IMR-90 (cell line): ENCODE measurements at regions not wholly inside any gene's neighbourhood (a gene's known extent, or its start where the extent isn't known, plus 50 kb on each side); places are given as distances from the start of the nearest gene placed in this dataset.

Source experiments
- ATAC-seq: fragments of 200-7000 bp; cut with Tn5 transposase; 2 replicates; pipeline ENCODE4 v1.9.1; 2020; ENCODE audit warnings: low read depth, mild to moderate bottlenecking, moderate library complexity
- BruUV-seq: library from RNA; stranded (reverse); fragments of 400-500 nt; replicated peaks from 2 replicates; lab custom pipeline; 2021; lab: Mats Ljungman, UMichigan
- CTCF ChIA-PET: fragments of 300-600 bp; formaldehyde crosslinking; extraction: SDS; loops from one replicate; lab custom pipeline; 2021; ENCODE audit warnings: antibody characterized with exemption; lab: Yijun Ruan, JAX
- POLR2A ChIA-PET: fragments of 300-600 bp; sonication (Branson Sonifier 250); formaldehyde crosslinking; loops from one replicate; lab custom pipeline; 2022; ENCODE audit warnings: antibody characterized with exemption; ENCODE audit not compliant: unreplicated experiment; lab: Charles Lee
- DNase-seq: peaks from one replicate; pipeline ENCODE4 v3.0.0; 2013
- H2AFZ ChIP-seq: replicated peaks from 2 replicates; pipeline ENCODE3; 2013; ENCODE audit warnings: low read length, mild to moderate bottlenecking; ENCODE audit not compliant: poor library complexity
- H2AK5ac ChIP-seq: 2 replicates; pipeline ENCODE4 v1.6.1; 2013; ENCODE audit warnings: low read depth, low read length, inconsistent platforms
- H2AK9ac ChIP-seq: replicated peaks from 2 replicates; pipeline ENCODE3; 2013; ENCODE audit warnings: mild to moderate bottlenecking, low read depth, low read length, moderate library complexity; ENCODE audit not compliant: poor library complexity
- H2BK120ac ChIP-seq: 2 replicates; pipeline ENCODE4 v1.6.1; 2013; ENCODE audit warnings: low read depth, low read length, inconsistent platforms
- H2BK15ac ChIP-seq: 3 replicates; pipeline ENCODE4 v1.6.1; 2013; ENCODE audit warnings: low read depth, low read length, inconsistent platforms
- H2BK20ac ChIP-seq: 2 replicates; pipeline ENCODE4 v1.6.1; 2013; ENCODE audit warnings: low read depth, mild to moderate bottlenecking, inconsistent platforms, low read length, moderate library complexity
- H2BK5ac ChIP-seq: 2 replicates; pipeline ENCODE4 v1.6.1; 2013; ENCODE audit warnings: mild to moderate bottlenecking, low read depth, low read length, inconsistent platforms; ENCODE audit not compliant: poor library complexity, severe bottlenecking
- H3K14ac ChIP-seq: replicated peaks from 2 replicates; pipeline ENCODE4 v1.6.1; 2013; ENCODE audit warnings: low read depth, low read length, inconsistent platforms
- H3K18ac ChIP-seq: 2 replicates; pipeline ENCODE4 v1.6.1; 2013; ENCODE audit warnings: low read depth, low read length, control low read depth
- H3K23ac ChIP-seq: 2 replicates; pipeline ENCODE4 v1.6.1; 2013; ENCODE audit warnings: low read depth, low read length, inconsistent platforms
- H3K27ac ChIP-seq: 2 replicates; pipeline ENCODE4 v1.5.1; 2013; ENCODE audit warnings: mild to moderate bottlenecking, control low read depth, low read length; ENCODE audit not compliant: insufficient read depth
- H3K27me3 ChIP-seq: 2 replicates; pipeline ENCODE4 v1.6.1; 2013; ENCODE audit warnings: low read length; ENCODE audit not compliant: control insufficient read depth, insufficient read depth
- H3K36me3 ChIP-seq: 2 replicates; pipeline ENCODE4 v1.6.1; 2013; ENCODE audit warnings: low read length, mixed read lengths; ENCODE audit not compliant: control insufficient read depth, insufficient read depth
- H3K4ac ChIP-seq: 2 replicates; pipeline ENCODE4 v1.6.1; 2013; ENCODE audit warnings: low read depth, low read length, inconsistent platforms
- H3K4me1 ChIP-seq: 2 replicates; pipeline ENCODE4 v1.6.1; 2013; ENCODE audit warnings: low read length, mixed read lengths; ENCODE audit not compliant: control insufficient read depth, insufficient read depth
- H3K4me2 ChIP-seq: 2 replicates; pipeline ENCODE4 v1.6.1; 2013; ENCODE audit warnings: low read depth, mild to moderate bottlenecking, control low read depth, low read length, moderate library complexity
- H3K4me3 ChIP-seq: 2 replicates; pipeline ENCODE4 v1.5.1; 2013; ENCODE audit warnings: low read depth, mild to moderate bottlenecking, control low read depth, low read length, moderate library complexity; ENCODE audit not compliant: insufficient read depth
- H3K56ac ChIP-seq: 2 replicates; pipeline ENCODE4 v1.6.1; 2013; ENCODE audit warnings: low read length, inconsistent platforms; ENCODE audit not compliant: insufficient read depth; ENCODE audit errors: extremely low read depth
- H3K79me1 ChIP-seq, 2 experiments: 2 replicates each; pipeline ENCODE4 v1.6.1; 2013; ENCODE audit warnings: low read length in 2 of 2, inconsistent platforms in 1 of 2, low read depth in 1 of 2
- H3K9ac ChIP-seq: 2 replicates; pipeline ENCODE4 v1.6.1; 2013; ENCODE audit warnings: low read depth, low read length, control low read depth
- H3K9me1 ChIP-seq: 2 replicates; pipeline ENCODE4 v1.6.1; 2013; ENCODE audit warnings: low read length, inconsistent platforms; ENCODE audit not compliant: insufficient read depth
- H3K9me3 ChIP-seq: 2 replicates; pipeline ENCODE4 v1.6.1; 2013; ENCODE audit warnings: low read length; ENCODE audit not compliant: control insufficient read depth, insufficient read depth
- H4K20me1 ChIP-seq: 2 replicates; pipeline ENCODE4 v1.6.1; 2013; ENCODE audit warnings: low read length, inconsistent platforms; ENCODE audit not compliant: insufficient read depth
- H4K5ac ChIP-seq: 2 replicates; pipeline ENCODE4 v1.6.1; 2013; ENCODE audit warnings: mild to moderate bottlenecking, low read depth, low read length, control low read depth
- H4K8ac ChIP-seq, 2 experiments: 2 replicates each; pipeline ENCODE4 v1.6.1; 2013; ENCODE audit warnings: low read depth in 2 of 2, low read length in 2 of 2, control low read depth in 1 of 2, inconsistent platforms in 1 of 2
- H4K91ac ChIP-seq: 2 replicates; pipeline ENCODE4 v1.6.1; 2013; ENCODE audit warnings: low read depth, low read length, inconsistent platforms; ENCODE audit not compliant: insufficient read depth
- BHLHE40 ChIP-seq: fragments of 150-350 bp; IDR thresholded peaks from 2 replicates; pipeline ENCODE4 v1.6.1; 2016; ENCODE audit warnings: mild to moderate bottlenecking, low read depth, low read length
- CEBPB ChIP-seq: IDR thresholded peaks from 2 replicates; pipeline ENCODE4 v1.6.1; 2012; ENCODE audit warnings: low read depth, low read length, improper control_type of control experiment
- CHD1 ChIP-seq: IDR thresholded peaks from 2 replicates; pipeline ENCODE4 v1.6.1; 2012; ENCODE audit warnings: low read depth, low read length, improper control_type of control experiment
- CTCF ChIP-seq: conservative IDR thresholded peaks from 2 replicates; pipeline ENCODE4 v1.5.1; 2012; ENCODE audit warnings: mild to moderate bottlenecking, low read depth, low read length, improper control_type of control experiment
- FOS ChIP-seq: fragments of 150-350 bp; IDR thresholded peaks from 2 replicates; pipeline ENCODE4 v1.6.1; 2016; ENCODE audit warnings: low read depth, low read length
- MAFK ChIP-seq: IDR thresholded peaks from 2 replicates; pipeline ENCODE4 v1.6.1; 2012; ENCODE audit warnings: low read depth, low read length, improper control_type of control experiment
- MAZ ChIP-seq: IDR thresholded peaks from 2 replicates; pipeline ENCODE4 v1.6.1; 2012; ENCODE audit warnings: low read depth, mild to moderate bottlenecking, low read length, improper control_type of control experiment, moderate library complexity, borderline replicate concordance
- MXI1 ChIP-seq: IDR thresholded peaks from 2 replicates; pipeline ENCODE4 v1.6.1; 2012; ENCODE audit warnings: low read depth, mild to moderate bottlenecking, low read length, moderate library complexity, borderline replicate concordance
- NFE2L2 ChIP-seq: fragments of 150-350 bp; IDR thresholded peaks from 2 replicates; pipeline ENCODE4 v1.6.1; 2016; ENCODE audit warnings: low read depth, mild to moderate bottlenecking, low read length
- POLR2A ChIP-seq: IDR thresholded peaks from 2 replicates; pipeline ENCODE4 v1.6.1; 2012; ENCODE audit warnings: mild to moderate bottlenecking, low read depth, low read length
- RAD21 ChIP-seq: IDR thresholded peaks from 2 replicates; pipeline ENCODE4 v1.6.1; 2012; ENCODE audit warnings: low read length, improper control_type of control experiment
- RCOR1 ChIP-seq: IDR thresholded peaks from 2 replicates; pipeline ENCODE4 v1.6.1; 2012; ENCODE audit warnings: mild to moderate bottlenecking, low read length, improper control_type of control experiment; ENCODE audit not compliant: insufficient replicate concordance
- RFX5 ChIP-seq: IDR thresholded peaks from 2 replicates; pipeline ENCODE4 v1.8.0; 2012; ENCODE audit warnings: low read depth, mild to moderate bottlenecking, low read length, moderate library complexity
- SMC3 ChIP-seq: fragments of 150-350 bp; IDR thresholded peaks from 2 replicates; pipeline ENCODE4 v1.6.1; 2016; ENCODE audit warnings: low read depth, mild to moderate bottlenecking, antibody characterized with exemption, low read length, moderate library complexity
- WGBS, 2 experiments: methylation state at CpG; one replicate each; pipeline versions ENCODE4 v1.1.5 to v1.1.7; 2013; ENCODE audit warnings: missing lambda C conversion rate in 2 of 2; ENCODE audit not compliant: insufficient read length in 1 of 2; ENCODE audit errors: extremely low coverage in 2 of 2; 5-methylcytosine and 5-hydroxymethylcytosine counted together
- dilution Hi-C: fragments of 300-500 bp; cut with HindIII; formaldehyde crosslinking; loops from one replicate; pipeline ENCODE4 v1.14.3; 2018; ENCODE audit warnings: low sequenced_read_pairs; ENCODE audit not compliant: unreplicated experiment
- in situ Hi-C: fragments of 300-500 bp; cut with MboI; formaldehyde crosslinking; loops from 3 replicates; pipeline ENCODE4 v1.14.3; 2019; ENCODE audit warnings: low sequenced_read_pairs, inconsistent platforms, mixed read lengths
- intact Hi-C: fragments of 100-400 bp; cut with micrococcal nuclease; formaldehyde crosslinking; loops from 2 replicates; pipeline ENCODE4 v1.10.0; 2022
- TF ChIP-seq, protein P1 (sequence below): fragments of 150-350 bp; IDR thresholded peaks from 2 replicates; pipeline ENCODE4 v1.6.1; 2017; ENCODE audit warnings: mild to moderate bottlenecking, antibody characterized with exemption, low read length, low read depth
- TF ChIP-seq, protein P2 (sequence below): fragments of 150-350 bp; IDR thresholded peaks from 2 replicates; pipeline ENCODE4 v1.6.1; 2016; ENCODE audit warnings: low read depth, mild to moderate bottlenecking, low read length, moderate library complexity, borderline replicate concordance

GRCh38 chr10:4549139-4549653 is 276.8 kb upstream of the AKR1E2 start:
- Histone ChIP-seq H2AFZ (peak overlapping the region; percentile 1), H3K4me1 (no peaks in the 10 kb centered on the region), H2AK5ac (no peak overlapping the region), H3K27ac (no peak overlapping the region), H2AK9ac (no peak overlapping the region), H3K79me1 (no peaks in the 10 kb centered on the region), H3K4ac (no peak overlapping the region), H4K8ac (no peak overlapping the region), H3K4me3 (no peak overlapping the region), H3K14ac (no peak overlapping the region), H3K9me1 (no peaks in the 10 kb centered on the region), H3K27me3 (no peaks in the 10 kb centered on the region), H3K9ac (no peak overlapping the region), H4K91ac (no peak overlapping the region), H2BK15ac (no peak overlapping the region), H2BK20ac (no peak overlapping the region), H3K36me3 (no peaks in the 10 kb centered on the region), H3K18ac (no peak overlapping the region), H2BK5ac (no peak overlapping the region), H2BK120ac (no peak overlapping the region), H3K9me3 (no peaks in the 10 kb centered on the region), H3K4me2 (no peak overlapping the region), H3K56ac (no peak overlapping the region), H3K23ac (no peak overlapping the region), H4K5ac (peak overlapping the region; percentile 17; the same call in 1 of the 2 replicates), H4K20me1 (no peaks in the 10 kb centered on the region)
- DNase-seq (no peak), ATAC-seq (no peak)
- intact Hi-C loops (no loop called here), in situ Hi-C loops (no loop called here), dilution Hi-C loops (no loop called here)
- WGBS, 2 experiments = no CpG with 5 or more reads among the region's 2 CpGs
- BruUV-seq = no TSS peak
- TF ChIP-seq, protein P1, sequence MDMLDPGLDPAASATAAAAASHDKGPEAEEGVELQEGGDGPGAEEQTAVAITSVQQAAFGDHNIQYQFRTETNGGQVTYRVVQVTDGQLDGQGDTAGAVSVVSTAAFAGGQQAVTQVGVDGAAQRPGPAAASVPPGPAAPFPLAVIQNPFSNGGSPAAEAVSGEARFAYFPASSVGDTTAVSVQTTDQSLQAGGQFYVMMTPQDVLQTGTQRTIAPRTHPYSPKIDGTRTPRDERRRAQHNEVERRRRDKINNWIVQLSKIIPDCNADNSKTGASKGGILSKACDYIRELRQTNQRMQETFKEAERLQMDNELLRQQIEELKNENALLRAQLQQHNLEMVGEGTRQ = no peak
- TF ChIP-seq FOS = no peak
- TF ChIP-seq BHLHE40 = no peak
- no peak for TF ChIP-seq MXI1
- no peak for TF ChIP-seq MAZ
- no peak for TF ChIP-seq RCOR1
- no peak for TF ChIP-seq CHD1
- TF ChIP-seq NFE2L2 = no peak
- TF ChIP-seq RFX5 = no peak
- TF ChIP-seq SMC3 = no peak
- TF ChIP-seq, protein P2, sequence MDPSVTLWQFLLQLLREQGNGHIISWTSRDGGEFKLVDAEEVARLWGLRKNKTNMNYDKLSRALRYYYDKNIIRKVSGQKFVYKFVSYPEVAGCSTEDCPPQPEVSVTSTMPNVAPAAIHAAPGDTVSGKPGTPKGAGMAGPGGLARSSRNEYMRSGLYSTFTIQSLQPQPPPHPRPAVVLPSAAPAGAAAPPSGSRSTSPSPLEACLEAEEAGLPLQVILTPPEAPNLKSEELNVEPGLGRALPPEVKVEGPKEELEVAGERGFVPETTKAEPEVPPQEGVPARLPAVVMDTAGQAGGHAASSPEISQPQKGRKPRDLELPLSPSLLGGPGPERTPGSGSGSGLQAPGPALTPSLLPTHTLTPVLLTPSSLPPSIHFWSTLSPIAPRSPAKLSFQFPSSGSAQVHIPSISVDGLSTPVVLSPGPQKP = no peak
- TF ChIP-seq CTCF = no peak
- TF ChIP-seq POLR2A = no peak
- no peak for TF ChIP-seq MAFK
- TF ChIP-seq CEBPB = no peak
- TF ChIP-seq RAD21 = no peak
- CTCF ChIA-PET = no interaction called here
- POLR2A ChIA-PET = no interaction called here
